Chondrocyte (in vitro differentiated cells): ENCODE measurements at regions not wholly inside any gene's neighbourhood (a gene's known extent, or its start where the extent isn't known, plus 50 kb on each side); places are given as distances from the start of the nearest gene placed in this dataset.

ENCODE experiments used
- DNase-seq: peaks from one replicate; pipeline ENCODE4 v3.0.0; 2021; ENCODE audit warnings: mixed read lengths, low spot score
- H3K27ac Mint-ChIP-seq: one replicate; pipeline ENCODE4 v1.8.0; 2021; ENCODE audit warnings: mild to moderate bottlenecking, moderate library complexity, mixed read lengths; ENCODE audit not compliant: unreplicated experiment
- H3K27me3 Mint-ChIP-seq: 2 replicates; pipeline ENCODE4 v1.8.0; 2021; ENCODE audit warnings: low read depth, mixed read lengths
- H3K36me3 Mint-ChIP-seq: 2 replicates; pipeline ENCODE4 v1.8.0; 2021; ENCODE audit warnings: low read depth, mixed read lengths
- H3K4me1 Mint-ChIP-seq: 2 replicates; pipeline ENCODE4 v1.8.0; 2021; ENCODE audit warnings: low read depth, mild to moderate bottlenecking, mixed read lengths
- H3K4me3 Mint-ChIP-seq: one replicate; pipeline ENCODE4 v1.8.0; 2021; ENCODE audit warnings: mild to moderate bottlenecking, moderate library complexity, mixed read lengths; ENCODE audit not compliant: unreplicated experiment
- H3K9me3 Mint-ChIP-seq: 2 replicates; pipeline ENCODE4 v1.8.0; 2021; ENCODE audit warnings: low read depth, mixed read lengths
- CTCF ChIP-seq: fragments of 200-600 bp; sonication (generic); IDR thresholded peaks from 2 replicates; pipeline ENCODE4 v1.5.0; 2021; ENCODE audit warnings: antibody characterized with exemption, mild to moderate bottlenecking, moderate library complexity

GRCh38 chr3:24951180-24951579 is 456.5 kb upstream of the THRB start:
- no peaks in the 10 kb centered on the region for H3K9me3 Mint-ChIP-seq
- H3K27me3 Mint-ChIP-seq = no peaks in the 10 kb centered on the region
- DNase-seq = no peak
- H3K4me3 Mint-ChIP-seq = no peak overlapping the region
- H3K36me3 Mint-ChIP-seq = no peaks in the 10 kb centered on the region
- TF ChIP-seq CTCF = no peak
- H3K27ac Mint-ChIP-seq = no peak overlapping the region
- peaks cover 2% of the 10 kb centered on the region for H3K4me1 Mint-ChIP-seq

DNA sequence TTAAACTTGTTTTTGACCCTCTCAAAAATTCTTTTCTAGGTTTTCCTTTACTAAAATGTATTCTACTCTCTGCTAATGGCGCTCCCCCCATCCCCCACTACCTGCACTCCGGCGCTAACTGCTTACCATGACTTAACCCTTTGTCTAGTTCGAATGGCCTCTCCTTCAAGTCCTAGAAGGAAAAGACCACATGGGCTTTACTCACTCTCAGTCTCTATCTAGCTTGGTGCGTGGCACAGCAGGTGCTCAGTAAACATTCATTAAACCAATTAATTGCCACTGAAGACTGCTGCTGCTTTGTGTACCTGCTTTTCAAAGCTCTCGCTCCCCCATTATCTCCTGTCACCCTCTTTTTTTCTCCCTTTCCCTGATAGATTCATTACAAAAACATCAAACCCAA is 457.7 kb upstream of the THRB start:
- H3K36me3 Mint-ChIP-seq = no peaks in the 10 kb centered on the region
- H3K9me3 Mint-ChIP-seq = no peaks in the 10 kb centered on the region
- no peak for TF ChIP-seq CTCF
- peaks cover 2% of the 10 kb centered on the region for H3K4me1 Mint-ChIP-seq
- DNase-seq = no peak
- no peak overlapping the region for H3K27ac Mint-ChIP-seq
- no peak overlapping the region for H3K4me3 Mint-ChIP-seq
- H3K27me3 Mint-ChIP-seq = no peaks in the 10 kb centered on the region

DNA sequence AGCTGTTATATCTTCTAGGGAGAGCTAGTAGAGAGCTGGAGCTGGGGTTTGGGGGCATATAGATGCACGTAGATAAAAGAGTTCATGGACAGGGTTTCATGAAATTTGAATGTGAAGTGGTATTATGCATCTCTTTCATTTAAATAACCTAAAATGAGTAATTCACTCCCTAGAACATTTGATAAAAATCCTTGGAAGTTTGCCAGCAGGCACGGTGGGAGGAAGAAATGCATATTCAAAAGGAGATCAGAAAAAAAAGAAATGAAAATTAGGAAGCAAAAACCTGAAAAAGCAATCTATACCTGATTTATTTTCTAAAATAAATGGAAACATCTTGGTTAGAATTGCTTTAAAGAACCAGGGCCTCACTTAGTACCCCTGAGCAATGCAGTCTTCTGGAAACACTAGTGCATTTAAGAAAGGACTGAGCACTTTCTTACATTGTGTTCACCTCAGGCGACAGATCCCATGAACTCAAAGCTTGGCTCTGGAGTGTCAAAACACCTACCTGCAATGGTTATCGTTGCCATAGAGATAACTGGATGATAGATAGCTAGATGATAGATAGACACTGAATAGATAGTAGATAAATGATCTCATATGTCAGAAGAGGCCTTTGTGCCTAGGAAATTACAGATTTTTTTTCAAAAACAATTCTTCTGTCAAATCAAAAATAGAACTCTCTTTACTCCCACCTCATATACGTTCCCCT is 458.6 kb upstream of the THRB start:
- DNase-seq = no peak
- no peaks in the 10 kb centered on the region for H3K36me3 Mint-ChIP-seq
- H3K9me3 Mint-ChIP-seq = no peaks in the 10 kb centered on the region
- no peaks in the 10 kb centered on the region for H3K27me3 Mint-ChIP-seq
- H3K27ac Mint-ChIP-seq = no peak overlapping the region
- H3K4me1 Mint-ChIP-seq = peaks cover 2% of the 10 kb centered on the region
- no peak overlapping the region for H3K4me3 Mint-ChIP-seq
- no peak for TF ChIP-seq CTCF

DNA sequence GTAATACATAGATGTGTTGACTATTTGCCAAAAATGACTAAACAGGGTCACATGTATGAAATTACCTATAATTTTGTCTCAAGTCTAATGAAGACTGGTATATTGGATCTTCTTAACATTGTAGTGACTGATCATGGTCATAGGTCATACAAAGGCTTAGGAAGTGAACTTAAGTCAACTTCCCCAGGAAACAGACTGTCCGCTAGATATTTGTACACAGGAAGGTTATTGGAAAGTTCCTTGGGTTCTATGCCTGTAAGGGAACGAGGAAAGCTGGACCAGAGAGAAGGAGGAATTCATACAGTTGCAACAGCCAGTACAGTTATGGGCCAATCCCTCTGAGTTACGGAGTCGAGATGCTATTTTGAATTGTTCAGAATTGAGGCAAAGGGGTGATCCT is 462.0 kb upstream of the THRB start:
- peaks cover 2% of the 10 kb centered on the region for H3K4me1 Mint-ChIP-seq
- H3K27ac Mint-ChIP-seq = no peak overlapping the region
- DNase-seq = no peak
- H3K4me3 Mint-ChIP-seq = no peak overlapping the region
- peaks cover 10% of the 10 kb centered on the region for H3K9me3 Mint-ChIP-seq
- H3K27me3 Mint-ChIP-seq = no peaks in the 10 kb centered on the region
- H3K36me3 Mint-ChIP-seq = no peaks in the 10 kb centered on the region
- TF ChIP-seq CTCF = no peak

DNA sequence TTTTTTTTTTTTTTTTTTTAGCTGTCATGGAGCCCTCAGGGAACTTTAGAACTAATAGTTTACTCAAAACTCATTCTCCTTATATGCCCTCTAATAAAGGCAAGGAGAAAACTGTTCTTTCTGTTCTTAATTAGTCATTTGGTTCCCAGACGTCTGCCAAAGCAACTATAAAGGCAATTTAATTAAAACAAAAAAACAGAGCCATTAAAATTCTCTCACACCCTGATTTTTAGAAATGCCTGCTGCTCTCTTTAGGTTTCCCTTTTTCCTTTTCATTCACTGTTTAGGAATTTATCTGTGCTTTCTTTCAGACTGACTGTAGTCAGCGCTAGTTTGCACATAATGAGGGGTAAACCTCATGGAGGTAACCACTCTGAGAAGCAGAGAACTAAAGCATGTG is 463.6 kb upstream of the THRB start:
- peaks cover 10% of the 10 kb centered on the region for H3K9me3 Mint-ChIP-seq
- H3K4me1 Mint-ChIP-seq = peaks cover 2% of the 10 kb centered on the region
- H3K27ac Mint-ChIP-seq = no peak overlapping the region
- DNase-seq = no peak
- H3K27me3 Mint-ChIP-seq = no peaks in the 10 kb centered on the region
- H3K4me3 Mint-ChIP-seq = no peak overlapping the region
- TF ChIP-seq CTCF = no peak
- no peaks in the 10 kb centered on the region for H3K36me3 Mint-ChIP-seq
